ENCODE measurements at regions not wholly inside any gene's neighbourhood (a gene's known extent, or its start where the extent isn't known, plus 50 kb on each side); places are given as distances from the start of the nearest gene placed in this dataset.

GRCh38 chr7:155986497-155987160 is 174.4 kb upstream of the SHH start:
- Histone ChIP-seq H3K4me3 (ENCODE audit: low read depth, low read length) (no peak overlapping the region), H3K27me3 (ENCODE audit: insufficient read depth, low read depth, severe bottlenecking) (peaks cover 72% of the 10 kb centered on the region), H3K9me3 (ENCODE audit: severe bottlenecking) (no peaks in the 10 kb centered on the region), H3K36me3 (no peaks in the 10 kb centered on the region), H3K27ac (no peak overlapping the region)
- no peak for TF ChIP-seq CTCF (IDR thresholded peaks at IDR 0.05; ENCODE audit: low read depth, low read length)
- DNase-seq, result no peak

GRCh38 chr7:155985518-155986250 is 173.4 kb upstream of the SHH start:
- DNase-seq, result no peak
- H3K27ac ChIP-seq, result no peak overlapping the region
- peaks cover 68% of the 10 kb centered on the region for H3K27me3 ChIP-seq (ENCODE audit: insufficient read depth, low read depth, severe bottlenecking)
- no peaks in the 10 kb centered on the region for H3K36me3 ChIP-seq
- H3K4me3 ChIP-seq (ENCODE audit: low read depth, low read length), result no peak overlapping the region
- TF ChIP-seq CTCF (IDR thresholded peaks at IDR 0.05; ENCODE audit: low read depth, low read length), result no peak
- no peaks in the 10 kb centered on the region for H3K9me3 ChIP-seq (ENCODE audit: severe bottlenecking)

- no peak for TF ChIP-seq CTCF (IDR thresholded peaks at IDR 0.05; ENCODE audit: low read depth, low read length)
- Histone ChIP-seq H3K27ac (no peak overlapping the region), H3K36me3 (no peaks in the 10 kb centered on the region), H3K27me3 (ENCODE audit: insufficient read depth, low read depth, severe bottlenecking) (peaks cover 70% of the 10 kb centered on the region), H3K9me3 (ENCODE audit: severe bottlenecking) (no peaks in the 10 kb centered on the region), H3K4me3 (ENCODE audit: low read depth, low read length) (no peak overlapping the region)
- DNase-seq, result no peak
Observed at GRCh38 chr7:155984609-155985405, 172.5 kb upstream of the SHH start.

- no peak for DNase-seq
- Histone ChIP-seq H3K27me3 (ENCODE audit: insufficient read depth, low read depth, severe bottlenecking) (peaks cover 74% of the 10 kb centered on the region), H3K27ac (no peak overlapping the region), H3K4me3 (ENCODE audit: low read depth, low read length) (no peak overlapping the region), H3K36me3 (no peaks in the 10 kb centered on the region), H3K9me3 (ENCODE audit: severe bottlenecking) (no peaks in the 10 kb centered on the region)
- TF ChIP-seq CTCF (IDR thresholded peaks at IDR 0.05; ENCODE audit: low read depth, low read length), result no peak
Observed at GRCh38 chr7:155984028-155984580, 171.8 kb upstream of the SHH start.

- Histone ChIP-seq H3K4me3 (ENCODE audit: low read depth, low read length) (no peak overlapping the region), H3K9me3 (ENCODE audit: severe bottlenecking) (no peaks in the 10 kb centered on the region), H3K27me3 (ENCODE audit: insufficient read depth, low read depth, severe bottlenecking) (peaks cover 75% of the 10 kb centered on the region), H3K36me3 (no peaks in the 10 kb centered on the region), H3K27ac (no peak overlapping the region)
- no peak for TF ChIP-seq CTCF (IDR thresholded peaks at IDR 0.05; ENCODE audit: low read depth, low read length)
- no peak for DNase-seq
Observed at GRCh38 chr7:155983176-155983815, 171.0 kb upstream of the SHH start.
